HCT116 (cell line): ENCODE measurements at regions not wholly inside any gene's neighbourhood (a gene's known extent, or its start where the extent isn't known, plus 50 kb on each side); places are given as distances from the start of the nearest gene placed in this dataset.

ENCODE experiments used
- ATAC-seq: fragments of 200-7000 bp; cut with Tn5 transposase; 2 replicates; pipeline ENCODE4 v1.9.1; 2020; ENCODE audit warnings: mild to moderate bottlenecking, moderate library complexity
- BruUV-seq: library from RNA; stranded (reverse); fragments of 400-500 nt; replicated peaks from 2 replicates; lab custom pipeline; 2021; lab: Mats Ljungman, UMichigan
- CTCF ChIA-PET: fragments of 300-600 bp; sonication (Branson Sonifier 250); formaldehyde crosslinking; loops from one replicate; lab custom pipeline; 2021; ENCODE audit warnings: antibody characterized with exemption; lab: Charles Lee
- POLR2A ChIA-PET: fragments of 300-600, 350-600 bp; sonication (Branson Sonifier 250); formaldehyde crosslinking; loops from one replicate; lab custom pipeline; 2021; ENCODE audit warnings: antibody characterized with exemption; lab: Charles Lee
- RAD21 ChIA-PET, 2 experiments: fragments of 300-600 bp; sonication (Branson Sonifier 250); formaldehyde crosslinking; loops; one replicate each; lab custom pipeline; 2023; ENCODE audit warnings: low total read pairs in 2 of 2; ENCODE audit not compliant: uncharacterized antibody in 2 of 2, unreplicated experiment in 2 of 2, low non-redundant PET in 1 of 2; lab: Charles Lee
- DNase-seq: peaks from one replicate; pipeline ENCODE4 v3.0.0-alpha.2; 2010; ENCODE audit warnings: low read depth, low spot score
- H2AFZ ChIP-seq: fragments of 200-600 bp; shearing (Covaris generic), sonication (generic); 2 replicates; pipeline ENCODE4 v1.6.1; 2017; ENCODE audit warnings: low read depth, mixed run types, mixed read lengths, antibody characterized with exemption, low read length; ENCODE audit not compliant: poor library complexity, severe bottlenecking
- H3K27ac ChIP-seq: 2 replicates; pipeline ENCODE4 v1.5.1; 2012; ENCODE audit warnings: low read depth, low read length
- H3K27me3 ChIP-seq: fragments of 200-600 bp; sonication (generic); 2 replicates; pipeline ENCODE4 v1.6.1; 2016; ENCODE audit warnings: mixed run types, low read length, mixed read lengths; ENCODE audit not compliant: insufficient read depth
- H3K36me3 ChIP-seq, 2 experiments: fragments of 200-500 bp in 1 of 2; fragments of 200-600 bp in 1 of 2; sonication (Bioruptor generic) in 1 of 2; sonication (generic) in 1 of 2; 2 replicates each; pipeline versions ENCODE4 v1.5.1 to v1.6.1; 2014 to 2016; ENCODE audit warnings: low read length in 2 of 2, inconsistent platforms in 1 of 2, mixed read lengths in 1 of 2, mixed run types in 1 of 2; ENCODE audit not compliant: insufficient read depth in 2 of 2, control insufficient read depth in 1 of 2
- H3K4me1 ChIP-seq, 2 experiments: fragments of 200-600 bp in 1 of 2; sonication (generic) in 1 of 2; 2 replicates each; pipeline versions ENCODE4 v1.5.1 to v1.6.1; 2012 to 2017; ENCODE audit warnings: low read length in 2 of 2, inconsistent platforms in 1 of 2, mild to moderate bottlenecking in 1 of 2, mixed read lengths in 1 of 2, mixed run types in 1 of 2, moderate library complexity in 1 of 2; ENCODE audit not compliant: insufficient read depth in 2 of 2, control insufficient read depth in 1 of 2
- H3K4me2 ChIP-seq: fragments of 200-600 bp; sonication (generic); 2 replicates; pipeline ENCODE4 v1.6.1; 2017; ENCODE audit warnings: mixed run types, low read length, mixed read lengths
- H3K4me3 ChIP-seq, 2 experiments: fragments of 200-600 bp in 1 of 2; sonication (generic) in 1 of 2; replicated peaks in 1 of 2; 2 replicates each; pipeline ENCODE4 v1.5.1; 2011 to 2016; ENCODE audit warnings: low read length in 2 of 2, control low read depth in 1 of 2, low read depth in 1 of 2, mild to moderate bottlenecking in 1 of 2, mixed read lengths in 1 of 2, mixed run types in 1 of 2
- H3K79me2 ChIP-seq: fragments of 200-600 bp; sonication (generic); 2 replicates; pipeline ENCODE4 v1.6.1; 2017; ENCODE audit warnings: mild to moderate bottlenecking, mixed run types, low read length, moderate library complexity, mixed read lengths; ENCODE audit not compliant: insufficient read depth
- H3K9ac ChIP-seq: fragments of 200-600 bp; sonication (generic); 2 replicates; pipeline ENCODE4 v1.6.1; 2016; ENCODE audit warnings: low read length, mixed read lengths
- H3K9me2 ChIP-seq: fragments of 200-600 bp; sonication (generic), shearing (Covaris generic); 2 replicates; pipeline ENCODE4 v1.6.1; 2017; ENCODE audit warnings: mixed run types, mild to moderate bottlenecking, moderate library complexity; ENCODE audit not compliant: insufficient read depth
- H3K9me3 ChIP-seq, 2 experiments: fragments of 200-500 bp in 1 of 2; fragments of 200-600 bp in 1 of 2; sonication (Bioruptor generic) in 1 of 2; sonication (generic) in 1 of 2; 2 replicates each; pipeline ENCODE4 v1.6.1; 2014 to 2017; ENCODE audit warnings: low read length in 2 of 2, mixed read lengths in 2 of 2, inconsistent platforms in 1 of 2, low read depth in 1 of 2, mild to moderate bottlenecking in 1 of 2, mixed run types in 1 of 2, moderate library complexity in 1 of 2; ENCODE audit not compliant: control insufficient read depth in 1 of 2, insufficient read depth in 1 of 2
- H4K20me1 ChIP-seq: fragments of 200-600 bp; sonication (generic), shearing (Covaris generic); 2 replicates; pipeline ENCODE4 v1.6.1; 2017; ENCODE audit warnings: mixed run types, mild to moderate bottlenecking, moderate library complexity; ENCODE audit not compliant: insufficient read depth
- CBX3 ChIP-seq: IDR thresholded peaks from 2 replicates; pipeline ENCODE4 v1.6.1; 2012; ENCODE audit warnings: low read depth
- CEBPB ChIP-seq: IDR thresholded peaks from 2 replicates; pipeline ENCODE4 v1.6.1; 2012; ENCODE audit warnings: low read depth
- EGR1 ChIP-seq: IDR thresholded peaks from 2 replicates; pipeline ENCODE4 v1.6.1; 2012; ENCODE audit warnings: low read depth
- ELF1 ChIP-seq: IDR thresholded peaks from 2 replicates; pipeline ENCODE4 v1.6.1; 2012; ENCODE audit warnings: low read depth, borderline replicate concordance
- FOSL1 ChIP-seq: IDR thresholded peaks from 2 replicates; pipeline ENCODE4 v1.6.1; 2012; ENCODE audit warnings: low read depth
- JUND ChIP-seq: IDR thresholded peaks from 2 replicates; pipeline ENCODE4 v1.6.1; 2012
- POLR2A ChIP-seq: IDR thresholded peaks from 2 replicates; pipeline ENCODE4 v1.7.0; 2011; ENCODE audit warnings: borderline replicate concordance; ENCODE audit not compliant: insufficient read depth, insufficient read length; ENCODE audit errors: extremely low read depth
- POLR2AphosphoS5 ChIP-seq: IDR thresholded peaks from 2 replicates; pipeline ENCODE4 v1.6.1; 2011; ENCODE audit warnings: mild to moderate bottlenecking, low read depth, low read length, moderate library complexity
- SIN3A ChIP-seq: IDR thresholded peaks from 2 replicates; pipeline ENCODE4 v1.6.1; 2012; ENCODE audit warnings: low read depth
- SRF ChIP-seq: IDR thresholded peaks from 2 replicates; pipeline ENCODE4 v1.6.1; 2012; ENCODE audit warnings: low read depth
- TCF7L2 ChIP-seq: IDR thresholded peaks from 2 replicates; pipeline ENCODE4 v1.7.0; 2011; ENCODE audit warnings: borderline replicate concordance, inconsistent platforms; ENCODE audit not compliant: insufficient read depth, insufficient read length; ENCODE audit errors: extremely low read depth
- YY1 ChIP-seq: IDR thresholded peaks from 2 replicates; pipeline ENCODE4 v1.6.1; 2011; ENCODE audit warnings: low read length, low read depth, moderate library complexity, mild to moderate bottlenecking; ENCODE audit not compliant: insufficient replicate concordance; ENCODE audit errors: extremely low read depth
- intact Hi-C: fragments of 100-400 bp; cut with micrococcal nuclease; formaldehyde crosslinking; loops from 2 replicates; pipeline ENCODE4 v1.10.0; 2022
- TF ChIP-seq, protein P1 (sequence below): IDR thresholded peaks from 2 replicates; pipeline ENCODE4 v1.6.1; 2012
- TF ChIP-seq, protein P2 (sequence below): IDR thresholded peaks from 2 replicates; pipeline ENCODE4 v1.6.1; 2011; ENCODE audit warnings: mild to moderate bottlenecking, low read length, moderate library complexity; ENCODE audit not compliant: insufficient replicate concordance; ENCODE audit errors: extremely low read depth
- TF ChIP-seq, protein P3 (sequence below): IDR thresholded peaks from 2 replicates; pipeline ENCODE4 v1.6.1; 2012; ENCODE audit warnings: low read depth
- TF ChIP-seq, protein P4 (sequence below), 3 experiments: fragments of 200-600 bp in 1 of 3; sonication (generic) in 1 of 3; IDR thresholded peaks in 2 of 3; conservative IDR thresholded peaks in 1 of 3; 2 replicates each; pipeline ENCODE4 v1.5.1; 2012 to 2017; ENCODE audit warnings: low read depth in 2 of 3, low read length in 2 of 3, antibody characterized with exemption in 1 of 3, borderline replicate concordance in 1 of 3, control low read depth in 1 of 3, mild to moderate bottlenecking in 1 of 3, mixed read lengths in 1 of 3, mixed run types in 1 of 3, moderate library complexity in 1 of 3; ENCODE audit not compliant: insufficient read depth in 1 of 3
- TF ChIP-seq, protein P5 (sequence below): IDR thresholded peaks from 2 replicates; pipeline ENCODE4 v1.6.1; 2012

DNA sequence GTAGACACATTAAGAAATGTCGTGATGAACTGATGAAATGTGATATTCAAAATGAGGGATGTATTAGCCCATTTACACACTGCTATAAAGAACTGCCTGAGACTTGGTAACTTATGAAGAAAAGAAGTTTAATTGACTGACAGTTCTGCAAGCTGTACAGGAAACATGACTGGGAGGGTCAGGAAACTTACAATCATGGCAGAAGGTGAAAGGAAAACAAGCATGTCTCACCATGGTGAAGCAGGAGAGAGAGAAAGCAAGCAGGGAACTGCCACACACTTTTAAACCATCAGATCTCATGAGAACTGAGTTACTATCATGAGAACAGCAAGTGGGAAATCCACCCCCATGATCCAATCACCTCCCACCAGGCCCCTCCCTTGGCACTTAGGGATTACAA lies 1010.8 kb upstream of the CELF4 start (continued):
- TF ChIP-seq POLR2AphosphoS5 (no peak), SIN3A (no peak), CEBPB (no peak), ELF1 (no peak)

DNA sequence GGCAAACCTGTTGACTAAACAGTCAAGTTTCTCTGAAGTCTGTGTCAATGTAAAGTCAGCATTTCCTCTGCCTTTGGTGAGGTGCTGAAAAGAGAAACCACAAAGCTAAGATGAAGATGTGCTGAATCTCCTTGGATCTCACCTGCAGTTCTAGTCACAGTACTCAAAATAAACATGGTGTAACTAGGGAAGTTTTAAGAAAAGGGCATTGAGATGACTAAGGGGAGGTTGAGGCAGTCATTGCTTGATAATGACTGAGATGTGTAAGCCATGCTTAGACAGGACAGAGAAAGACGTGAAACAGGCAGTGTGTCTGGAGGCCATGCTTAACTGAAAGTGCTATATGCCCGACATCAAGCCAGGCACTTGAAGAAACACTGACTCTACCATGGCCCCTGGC lies 1010.0 kb upstream of the CELF4 start:
- RAD21 ChIA-PET, result no interaction called here

More for the DNA sequence above, 1010.0 kb upstream of the CELF4 start:
- intact Hi-C loops, result no loop called here
- H3K4me2 ChIP-seq, result no peak overlapping the region
- H3K27me3 ChIP-seq, result no peaks in the 10 kb centered on the region
- H4K20me1 ChIP-seq, result no peaks in the 10 kb centered on the region
- H3K9me2 ChIP-seq, result no peaks in the 10 kb centered on the region
- ChIA-PET POLR2A (no interaction called here), CTCF (no interaction called here)
- no peak overlapping the region for H3K27ac ChIP-seq
- ATAC-seq (no peak), DNase-seq (no peak)
- TF ChIP-seq TCF7L2 (no peak), POLR2A (no peak), CBX3 (no peak), JUND (no peak), SIN3A (no peak), SRF (no peak), EGR1 (no peak), YY1 (no peak), FOSL1 (no peak)
- TF ChIP-seq, protein P1, sequence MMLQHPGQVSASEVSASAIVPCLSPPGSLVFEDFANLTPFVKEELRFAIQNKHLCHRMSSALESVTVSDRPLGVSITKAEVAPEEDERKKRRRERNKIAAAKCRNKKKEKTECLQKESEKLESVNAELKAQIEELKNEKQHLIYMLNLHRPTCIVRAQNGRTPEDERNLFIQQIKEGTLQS, result no peak
- TF ChIP-seq, protein P2, sequence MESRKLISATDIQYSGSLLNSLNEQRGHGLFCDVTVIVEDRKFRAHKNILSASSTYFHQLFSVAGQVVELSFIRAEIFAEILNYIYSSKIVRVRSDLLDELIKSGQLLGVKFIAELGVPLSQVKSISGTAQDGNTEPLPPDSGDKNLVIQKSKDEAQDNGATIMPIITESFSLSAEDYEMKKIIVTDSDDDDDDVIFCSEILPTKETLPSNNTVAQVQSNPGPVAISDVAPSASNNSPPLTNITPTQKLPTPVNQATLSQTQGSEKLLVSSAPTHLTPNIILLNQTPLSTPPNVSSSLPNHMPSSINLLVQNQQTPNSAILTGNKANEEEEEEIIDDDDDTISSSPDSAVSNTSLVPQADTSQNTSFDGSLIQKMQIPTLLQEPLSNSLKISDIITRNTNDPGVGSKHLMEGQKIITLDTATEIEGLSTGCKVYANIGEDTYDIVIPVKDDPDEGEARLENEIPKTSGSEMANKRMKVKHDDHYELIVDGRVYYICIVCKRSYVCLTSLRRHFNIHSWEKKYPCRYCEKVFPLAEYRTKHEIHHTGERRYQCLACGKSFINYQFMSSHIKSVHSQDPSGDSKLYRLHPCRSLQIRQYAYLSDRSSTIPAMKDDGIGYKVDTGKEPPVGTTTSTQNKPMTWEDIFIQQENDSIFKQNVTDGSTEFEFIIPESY, result no peak
- TF ChIP-seq, protein P3, sequence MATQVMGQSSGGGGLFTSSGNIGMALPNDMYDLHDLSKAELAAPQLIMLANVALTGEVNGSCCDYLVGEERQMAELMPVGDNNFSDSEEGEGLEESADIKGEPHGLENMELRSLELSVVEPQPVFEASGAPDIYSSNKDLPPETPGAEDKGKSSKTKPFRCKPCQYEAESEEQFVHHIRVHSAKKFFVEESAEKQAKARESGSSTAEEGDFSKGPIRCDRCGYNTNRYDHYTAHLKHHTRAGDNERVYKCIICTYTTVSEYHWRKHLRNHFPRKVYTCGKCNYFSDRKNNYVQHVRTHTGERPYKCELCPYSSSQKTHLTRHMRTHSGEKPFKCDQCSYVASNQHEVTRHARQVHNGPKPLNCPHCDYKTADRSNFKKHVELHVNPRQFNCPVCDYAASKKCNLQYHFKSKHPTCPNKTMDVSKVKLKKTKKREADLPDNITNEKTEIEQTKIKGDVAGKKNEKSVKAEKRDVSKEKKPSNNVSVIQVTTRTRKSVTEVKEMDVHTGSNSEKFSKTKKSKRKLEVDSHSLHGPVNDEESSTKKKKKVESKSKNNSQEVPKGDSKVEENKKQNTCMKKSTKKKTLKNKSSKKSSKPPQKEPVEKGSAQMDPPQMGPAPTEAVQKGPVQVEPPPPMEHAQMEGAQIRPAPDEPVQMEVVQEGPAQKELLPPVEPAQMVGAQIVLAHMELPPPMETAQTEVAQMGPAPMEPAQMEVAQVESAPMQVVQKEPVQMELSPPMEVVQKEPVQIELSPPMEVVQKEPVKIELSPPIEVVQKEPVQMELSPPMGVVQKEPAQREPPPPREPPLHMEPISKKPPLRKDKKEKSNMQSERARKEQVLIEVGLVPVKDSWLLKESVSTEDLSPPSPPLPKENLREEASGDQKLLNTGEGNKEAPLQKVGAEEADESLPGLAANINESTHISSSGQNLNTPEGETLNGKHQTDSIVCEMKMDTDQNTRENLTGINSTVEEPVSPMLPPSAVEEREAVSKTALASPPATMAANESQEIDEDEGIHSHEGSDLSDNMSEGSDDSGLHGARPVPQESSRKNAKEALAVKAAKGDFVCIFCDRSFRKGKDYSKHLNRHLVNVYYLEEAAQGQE, result no peak
- TF ChIP-seq, protein P4, sequence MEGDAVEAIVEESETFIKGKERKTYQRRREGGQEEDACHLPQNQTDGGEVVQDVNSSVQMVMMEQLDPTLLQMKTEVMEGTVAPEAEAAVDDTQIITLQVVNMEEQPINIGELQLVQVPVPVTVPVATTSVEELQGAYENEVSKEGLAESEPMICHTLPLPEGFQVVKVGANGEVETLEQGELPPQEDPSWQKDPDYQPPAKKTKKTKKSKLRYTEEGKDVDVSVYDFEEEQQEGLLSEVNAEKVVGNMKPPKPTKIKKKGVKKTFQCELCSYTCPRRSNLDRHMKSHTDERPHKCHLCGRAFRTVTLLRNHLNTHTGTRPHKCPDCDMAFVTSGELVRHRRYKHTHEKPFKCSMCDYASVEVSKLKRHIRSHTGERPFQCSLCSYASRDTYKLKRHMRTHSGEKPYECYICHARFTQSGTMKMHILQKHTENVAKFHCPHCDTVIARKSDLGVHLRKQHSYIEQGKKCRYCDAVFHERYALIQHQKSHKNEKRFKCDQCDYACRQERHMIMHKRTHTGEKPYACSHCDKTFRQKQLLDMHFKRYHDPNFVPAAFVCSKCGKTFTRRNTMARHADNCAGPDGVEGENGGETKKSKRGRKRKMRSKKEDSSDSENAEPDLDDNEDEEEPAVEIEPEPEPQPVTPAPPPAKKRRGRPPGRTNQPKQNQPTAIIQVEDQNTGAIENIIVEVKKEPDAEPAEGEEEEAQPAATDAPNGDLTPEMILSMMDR (IDR thresholded peaks at IDR 0.05 in 2 of 3, conservative IDR thresholded peaks at IDR 0.05 in 1 of 3; ENCODE audit: borderline replicate concordance in 1 of 3, insufficient read depth in 1 of 3, low read depth in 2 of 3, low read length in 2 of 3), result no peak
- TF ChIP-seq, protein P5, sequence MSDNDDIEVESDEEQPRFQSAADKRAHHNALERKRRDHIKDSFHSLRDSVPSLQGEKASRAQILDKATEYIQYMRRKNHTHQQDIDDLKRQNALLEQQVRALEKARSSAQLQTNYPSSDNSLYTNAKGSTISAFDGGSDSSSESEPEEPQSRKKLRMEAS, result no peak
- no peaks in the 10 kb centered on the region for H3K79me2 ChIP-seq
- H3K9me3 ChIP-seq, result peaks cover 0 to 7% of the 10 kb centered on the region in 2 experiments; a peak in 2 of 4 replicates
- H3K4me3 ChIP-seq, result no peak overlapping the region
- H2AFZ ChIP-seq, result no peak overlapping the region
- no TSS peak for BruUV-seq
- H3K9ac ChIP-seq, result no peak overlapping the region
- H3K36me3 ChIP-seq, result no peaks in the 10 kb centered on the region
- H3K4me1 ChIP-seq, result no peaks in the 10 kb centered on the region
